Nephron (organoid): ENCODE measurements at regions not wholly inside any gene's neighbourhood (a gene's known extent, or its start where the extent isn't known, plus 50 kb on each side); places are given as distances from the start of the nearest gene placed in this dataset.

Source experiments
- H3K27ac Mint-ChIP-seq, 3 experiments: 2 replicates each; pipeline ENCODE4 v1.8.0; 2020; ENCODE audit warnings: mixed read lengths in 3 of 3, mild to moderate bottlenecking in 2 of 3, moderate library complexity in 1 of 3
- H3K27me3 Mint-ChIP-seq: 2 replicates; pipeline ENCODE4 v1.8.0; 2021; ENCODE audit warnings: low read depth, mild to moderate bottlenecking, moderate library complexity, mixed read lengths
- H3K36me3 Mint-ChIP-seq: 2 replicates; pipeline ENCODE4 v1.8.0; 2020; ENCODE audit warnings: low read depth, mixed read lengths
- H3K4me1 Mint-ChIP-seq: 2 replicates; pipeline ENCODE4 v1.8.0; 2020; ENCODE audit warnings: mixed read lengths
- H3K4me3 Mint-ChIP-seq, 3 experiments: 2 replicates each; pipeline ENCODE4 v1.8.0; 2020; ENCODE audit warnings: mild to moderate bottlenecking in 3 of 3, mixed read lengths in 3 of 3, moderate library complexity in 2 of 3
- H3K9me3 Mint-ChIP-seq: 2 replicates; pipeline ENCODE4 v1.8.0; 2020; ENCODE audit warnings: mixed read lengths
- TF ChIP-seq, protein P1 (sequence below), 3 experiments: fragments of 200-600 bp; sonication (generic); IDR thresholded peaks; one replicate each; pipeline ENCODE4 v1.5.0; 2021; ENCODE audit warnings: antibody characterized with exemption in 3 of 3; ENCODE audit not compliant: unreplicated experiment in 3 of 3

DNA sequence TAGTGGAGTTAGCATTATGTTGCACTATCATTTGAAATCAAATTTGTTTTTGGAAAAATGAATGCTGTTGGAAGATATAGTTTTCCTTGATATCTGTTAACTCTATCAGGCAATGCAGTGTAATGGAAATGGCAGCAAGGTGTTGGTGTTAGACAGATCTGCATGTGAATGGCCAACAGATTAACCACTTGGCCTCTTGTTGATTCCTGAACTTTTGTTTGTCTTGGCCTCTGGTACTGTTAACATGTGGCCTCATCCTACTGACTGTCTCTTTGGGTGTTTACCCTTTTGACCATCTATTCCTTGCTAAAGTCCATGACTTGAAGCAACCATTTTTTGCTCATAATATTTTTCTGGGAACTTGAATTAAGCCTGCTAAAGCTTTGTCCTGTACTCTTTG, 110.2 kb upstream of the CDH2 start:
- Mint-ChIP-seq H3K9me3 (no peaks in the 10 kb centered on the region), H3K4me1 (no peaks in the 10 kb centered on the region), H3K27ac (no peak overlapping the region), H3K4me3 (no peak overlapping the region), H3K36me3 (no peaks in the 10 kb centered on the region), H3K27me3 (no peaks in the 10 kb centered on the region)
- TF ChIP-seq, protein P1, sequence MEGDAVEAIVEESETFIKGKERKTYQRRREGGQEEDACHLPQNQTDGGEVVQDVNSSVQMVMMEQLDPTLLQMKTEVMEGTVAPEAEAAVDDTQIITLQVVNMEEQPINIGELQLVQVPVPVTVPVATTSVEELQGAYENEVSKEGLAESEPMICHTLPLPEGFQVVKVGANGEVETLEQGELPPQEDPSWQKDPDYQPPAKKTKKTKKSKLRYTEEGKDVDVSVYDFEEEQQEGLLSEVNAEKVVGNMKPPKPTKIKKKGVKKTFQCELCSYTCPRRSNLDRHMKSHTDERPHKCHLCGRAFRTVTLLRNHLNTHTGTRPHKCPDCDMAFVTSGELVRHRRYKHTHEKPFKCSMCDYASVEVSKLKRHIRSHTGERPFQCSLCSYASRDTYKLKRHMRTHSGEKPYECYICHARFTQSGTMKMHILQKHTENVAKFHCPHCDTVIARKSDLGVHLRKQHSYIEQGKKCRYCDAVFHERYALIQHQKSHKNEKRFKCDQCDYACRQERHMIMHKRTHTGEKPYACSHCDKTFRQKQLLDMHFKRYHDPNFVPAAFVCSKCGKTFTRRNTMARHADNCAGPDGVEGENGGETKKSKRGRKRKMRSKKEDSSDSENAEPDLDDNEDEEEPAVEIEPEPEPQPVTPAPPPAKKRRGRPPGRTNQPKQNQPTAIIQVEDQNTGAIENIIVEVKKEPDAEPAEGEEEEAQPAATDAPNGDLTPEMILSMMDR (IDR thresholded peaks at IDR 0.05; ENCODE audit: unreplicated experiment in 3 of 3), result no peak

DNA sequence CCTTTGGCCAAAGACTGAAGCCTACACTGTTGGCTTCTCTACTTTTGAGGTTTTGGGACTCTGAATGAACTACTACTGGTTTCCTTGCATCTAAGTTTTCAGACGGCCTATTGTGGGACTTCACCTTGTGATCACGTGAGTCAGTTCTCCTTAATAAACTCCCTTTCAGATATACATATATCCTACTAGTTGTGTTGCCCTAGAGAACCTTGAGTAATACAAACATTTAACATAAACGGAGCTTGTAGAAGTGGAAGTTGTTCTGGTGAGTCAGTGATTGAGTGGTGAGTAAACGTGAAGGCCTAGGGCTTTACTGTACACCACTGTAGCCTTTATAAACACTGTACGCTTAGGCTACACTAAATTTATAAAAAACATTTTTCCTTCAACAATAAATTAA, 107.2 kb upstream of the CDH2 start:
- no peak overlapping the region for H3K27ac Mint-ChIP-seq
- H3K36me3 Mint-ChIP-seq, result no peaks in the 10 kb centered on the region
- no peaks in the 10 kb centered on the region for H3K9me3 Mint-ChIP-seq
- TF ChIP-seq, protein P1 (IDR thresholded peaks at IDR 0.05; ENCODE audit: unreplicated experiment in 3 of 3), result no peak
- no peak overlapping the region for H3K4me3 Mint-ChIP-seq
- no peaks in the 10 kb centered on the region for H3K27me3 Mint-ChIP-seq
- no peaks in the 10 kb centered on the region for H3K4me1 Mint-ChIP-seq

DNA sequence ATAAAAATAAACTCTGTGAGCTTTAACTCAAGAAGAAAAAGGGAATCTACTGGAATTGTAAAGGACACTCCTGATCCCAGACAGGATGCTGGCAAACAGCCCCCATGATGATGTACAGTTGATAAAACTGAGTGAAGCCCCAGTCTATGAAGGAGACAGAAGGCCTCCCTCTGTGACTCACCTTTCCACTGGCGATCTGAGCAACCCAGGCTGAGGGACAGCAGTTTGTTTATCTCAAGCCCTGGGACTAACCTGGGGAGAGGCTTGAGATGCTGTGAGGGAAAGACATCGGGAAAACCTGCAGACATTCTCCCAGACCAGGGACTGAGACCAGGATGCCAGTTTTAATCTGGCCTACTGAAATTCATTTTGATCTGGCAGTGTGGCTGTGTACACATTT, 104.5 kb upstream of the CDH2 start:
- Mint-ChIP-seq H3K36me3 (no peaks in the 10 kb centered on the region), H3K4me3 (no peak overlapping the region)

DNA sequence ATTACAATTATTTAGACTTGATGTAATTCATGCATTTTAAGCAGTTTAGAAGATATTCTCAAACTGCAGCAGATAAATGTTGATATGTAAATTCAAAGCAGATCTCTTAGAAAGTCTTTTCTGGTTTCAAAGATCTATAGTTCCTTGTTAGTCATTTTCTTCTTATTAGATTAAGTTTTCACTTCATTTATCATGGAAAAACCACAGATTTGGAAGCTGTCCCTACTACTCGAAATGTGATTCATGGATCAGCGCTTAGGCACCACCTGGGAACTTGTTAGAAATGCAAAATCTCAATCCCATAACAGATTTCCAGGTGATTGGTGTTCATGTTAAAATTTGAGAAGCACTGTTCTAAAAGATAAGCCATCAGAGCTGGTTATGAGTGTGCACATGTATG, 92.8 kb upstream of the CDH2 start:
- no peak overlapping the region for H3K4me3 Mint-ChIP-seq
- TF ChIP-seq, protein P1 (IDR thresholded peaks at IDR 0.05; ENCODE audit: unreplicated experiment in 3 of 3), result no peak
- H3K27ac Mint-ChIP-seq, result no peak overlapping the region
- H3K4me1 Mint-ChIP-seq, result no peaks in the 10 kb centered on the region
- no peaks in the 10 kb centered on the region for H3K36me3 Mint-ChIP-seq
- H3K9me3 Mint-ChIP-seq, result peaks cover 6% of the 10 kb centered on the region
- H3K27me3 Mint-ChIP-seq, result no peaks in the 10 kb centered on the region

More for the DNA sequence above, 104.5 kb upstream of the CDH2 start:
- no peak overlapping the region for H3K27ac Mint-ChIP-seq
- H3K27me3 Mint-ChIP-seq, result no peaks in the 10 kb centered on the region
- TF ChIP-seq, protein P1 (IDR thresholded peaks at IDR 0.05; ENCODE audit: unreplicated experiment in 3 of 3), result no peak
- no peaks in the 10 kb centered on the region for H3K4me1 Mint-ChIP-seq
- no peaks in the 10 kb centered on the region for H3K9me3 Mint-ChIP-seq

DNA sequence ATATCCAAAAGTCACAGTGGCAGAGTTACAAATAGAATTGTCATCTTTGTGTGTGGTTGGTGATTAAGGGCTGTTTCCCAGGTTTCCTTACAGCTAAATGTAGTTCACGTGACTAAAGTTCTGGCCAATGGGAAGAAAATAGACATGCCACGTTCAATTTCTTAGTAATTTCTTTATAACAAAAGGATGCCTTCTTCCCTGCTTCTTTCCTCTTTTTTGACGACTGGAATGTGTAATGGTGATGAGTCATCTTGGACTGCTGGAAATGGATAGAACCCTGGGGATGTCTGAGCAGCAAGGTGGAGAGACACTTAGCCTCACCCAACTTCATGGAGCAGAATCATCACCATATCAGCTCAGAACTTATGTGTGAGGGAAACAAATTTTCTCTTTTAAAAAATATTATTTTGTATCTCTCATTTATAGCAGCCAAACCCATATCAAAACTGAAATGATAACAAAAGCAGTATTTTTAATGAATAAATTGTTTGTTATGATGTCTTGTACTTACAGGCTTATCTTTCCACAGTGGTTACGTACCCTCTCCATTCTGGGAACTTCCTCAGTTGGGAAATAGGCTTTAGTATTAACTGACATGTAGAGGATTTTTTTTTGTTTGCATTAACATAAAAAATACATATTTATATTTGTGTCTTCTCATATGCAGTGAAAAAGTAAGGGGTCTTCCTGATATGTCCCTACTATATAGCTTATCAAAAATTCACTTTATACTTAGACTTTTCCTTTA, 91.1 kb upstream of the CDH2 start:
- Mint-ChIP-seq H3K27ac (no peak overlapping the region), H3K4me1 (no peaks in the 10 kb centered on the region), H3K9me3 (peaks cover 6% of the 10 kb centered on the region), H3K27me3 (no peaks in the 10 kb centered on the region), H3K36me3 (no peaks in the 10 kb centered on the region), H3K4me3 (no peak overlapping the region)
- TF ChIP-seq, protein P1 (IDR thresholded peaks at IDR 0.05; ENCODE audit: unreplicated experiment in 3 of 3), result no peak

DNA sequence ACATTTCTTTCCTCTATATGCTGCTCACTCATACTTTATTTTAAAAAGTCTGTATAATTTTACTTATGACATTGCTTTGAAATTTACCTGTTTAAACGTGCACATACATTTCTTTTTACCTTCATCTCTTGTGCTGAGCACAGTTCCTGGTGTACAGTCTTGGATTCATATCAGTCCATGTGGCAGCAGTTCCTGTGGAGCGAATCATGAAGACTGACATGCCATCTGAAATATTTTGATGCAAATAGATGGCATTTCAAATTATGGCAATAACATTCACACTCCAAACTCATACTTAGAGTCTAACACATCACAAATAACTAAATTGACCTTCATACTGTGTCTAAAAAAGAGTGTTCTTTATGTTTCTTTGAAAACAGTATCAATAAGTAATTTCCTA, 90.3 kb upstream of the CDH2 start:
- Mint-ChIP-seq H3K4me1 (no peaks in the 10 kb centered on the region), H3K27me3 (no peaks in the 10 kb centered on the region), H3K36me3 (no peaks in the 10 kb centered on the region)

More for the DNA sequence above, 90.3 kb upstream of the CDH2 start:
- Mint-ChIP-seq H3K9me3 (peaks cover 6% of the 10 kb centered on the region), H3K27ac (no peak overlapping the region), H3K4me3 (no peak overlapping the region)
- TF ChIP-seq, protein P1 (IDR thresholded peaks at IDR 0.05; ENCODE audit: unreplicated experiment in 3 of 3), result no peak
